K562 (cell line): ENCODE measurements at regions not wholly inside any gene's neighbourhood (a gene's known extent, or its start where the extent isn't known, plus 50 kb on each side); places are given as distances from the start of the nearest gene placed in this dataset.

Experiments used
- ATAC-seq: fragments of 200-7000 bp; cut with Tn5 transposase; 3 replicates; pipeline ENCODE4 v1.9.1; 2020; ENCODE audit warnings: moderate library complexity
- BruUV-seq: library from RNA; stranded (reverse); fragments of 400-500 nt; replicated peaks from 2 replicates; lab custom pipeline; 2021; lab: Mats Ljungman, UMichigan
- CTCF ChIA-PET: fragments of 300-600 bp; formaldehyde crosslinking; extraction: SDS; loops from one replicate; lab custom pipeline; 2021; ENCODE audit warnings: low intra/inter-chr PET ratio; lab: Yijun Ruan, JAX
- POLR2A ChIA-PET: fragments of 300-600, 350-650 bp; sonication (Branson Sonifier 250); formaldehyde crosslinking; extraction: SDS; loops from one replicate; lab custom pipeline; 2021; ENCODE audit warnings: antibody characterized with exemption, inconsistent platforms; lab: Yijun Ruan, JAX
- DNase-seq, 4 experiments: peaks; one replicate each; pipeline versions ENCODE4 v3.0.0 to v3.0.0-alpha.2; 2011 to 2018; ENCODE audit warnings: low spot score in 3 of 4, mixed read lengths in 3 of 4; ENCODE audit errors: extremely low read depth in 1 of 4
- FAIRE-seq: peaks from 2 replicates; lab custom pipeline; 2011; peaks lifted over from hg19 to GRCh38; lab: Jason Lieb, UNC
- H2AFZ ChIP-seq: 2 replicates; pipeline ENCODE4 v1.6.0; 2011; ENCODE audit warnings: low read depth, low read length, control low read depth, inconsistent platforms
- H3K27ac ChIP-seq: fragments of 200-600 bp; 3 replicates; pipeline ENCODE4 v1.8.0; 2011; ENCODE audit warnings: low read depth, mild to moderate bottlenecking, control low read depth, inconsistent platforms, low read length, moderate library complexity, mixed read lengths; ENCODE audit errors: extremely low read depth
- H3K27me3 ChIP-seq, 2 experiments: fragments of 300-600 bp in 1 of 2; 2 replicates in 1 of 2; 3 replicates in 1 of 2; pipeline versions ENCODE4 v1.6.0 to v1.8.0; 2011; ENCODE audit warnings: inconsistent platforms in 2 of 2, low read length in 2 of 2, mild to moderate bottlenecking in 1 of 2, mixed read lengths in 1 of 2, moderate library complexity in 1 of 2; ENCODE audit not compliant: control insufficient read depth in 2 of 2, insufficient read depth in 2 of 2
- H3K36me3 ChIP-seq: fragments of 300-600 bp; 3 replicates; pipeline ENCODE4 v1.8.0; 2011; ENCODE audit warnings: mild to moderate bottlenecking, low read length, inconsistent platforms; ENCODE audit not compliant: control insufficient read depth, insufficient read depth
- H3K4me1 ChIP-seq, 2 experiments: fragments of 200-600 bp in 1 of 2; replicated peaks in 1 of 2; 2 replicates in 1 of 2; 3 replicates in 1 of 2; pipeline versions ENCODE4 v1.5.1 to v1.8.0; 2011; ENCODE audit warnings: inconsistent platforms in 2 of 2, low read length in 2 of 2, mild to moderate bottlenecking in 1 of 2, mixed read lengths in 1 of 2, moderate library complexity in 1 of 2; ENCODE audit not compliant: control insufficient read depth in 2 of 2, insufficient read depth in 2 of 2
- H3K4me2 ChIP-seq: 2 replicates; pipeline ENCODE4 v1.6.1; 2011; ENCODE audit warnings: low read length, control low read depth, inconsistent platforms, mixed read lengths; ENCODE audit not compliant: insufficient read depth
- H3K4me3 ChIP-seq: fragments of 200-600 bp; sonication (generic), shearing (Covaris generic); 2 replicates; pipeline ENCODE4 v1.5.1; 2016; ENCODE audit warnings: control low read depth, inconsistent platforms
- H3K79me2 ChIP-seq: fragments of 200-600 bp; 3 replicates; pipeline ENCODE4 v1.8.0; 2011; ENCODE audit warnings: low read length, inconsistent platforms; ENCODE audit not compliant: control insufficient read depth, insufficient read depth
- H3K9ac ChIP-seq, 2 experiments: 2 replicates each; pipeline versions ENCODE4 v1.6.0 to v1.6.1; 2011; ENCODE audit warnings: low read depth in 2 of 2, low read length in 2 of 2, control low read depth in 1 of 2, inconsistent platforms in 1 of 2, mild to moderate bottlenecking in 1 of 2, mixed read lengths in 1 of 2; ENCODE audit not compliant: insufficient read depth in 1 of 2
- H3K9me1 ChIP-seq: one replicate; pipeline ENCODE4 v1.6.0; 2011; ENCODE audit warnings: inconsistent platforms, mild to moderate bottlenecking, low read length, moderate library complexity; ENCODE audit not compliant: control insufficient read depth, insufficient read depth
- H3K9me3 ChIP-seq: replicated peaks from 2 replicates; pipeline ENCODE4 v1.5.1; 2011; ENCODE audit warnings: low read depth, low read length, inconsistent platforms; ENCODE audit not compliant: control insufficient read depth, insufficient read depth
- H4K20me1 ChIP-seq: replicated peaks from 2 replicates; pipeline ENCODE4 v1.6.1; 2011; ENCODE audit warnings: low read length, inconsistent platforms, mixed read lengths; ENCODE audit not compliant: control insufficient read depth, insufficient read depth
- CLOCK ChIP-seq: fragments of 250-450 bp; sonication (Bioruptor Pico); IDR thresholded peaks from 2 replicates; pipeline ENCODE4 v1.4.0; 2020; ENCODE audit warnings: mild to moderate bottlenecking, moderate library complexity, borderline replicate concordance
- FOSL1 ChIP-seq: fragments of 200-800 bp; sonication (Bioruptor generic); conservative IDR thresholded peaks from 2 replicates; pipeline ENCODE4 v1.6.1; 2016; ENCODE audit warnings: missing genetic modification characterization, missing compliant biosample characterization
- LEF1 ChIP-seq: fragments of 450-650 bp; IDR thresholded peaks from 2 replicates; pipeline ENCODE4 v1.6.1; 2016; ENCODE audit warnings: mild to moderate bottlenecking
- MEF2D ChIP-seq: conservative IDR thresholded peaks from 2 replicates; pipeline ENCODE4 v1.6.1; 2016; ENCODE audit warnings: low read depth, missing genetic modification characterization, missing compliant biosample characterization
- NR2C2 ChIP-seq, 2 experiments: fragments of 200-800 bp in 1 of 2; sonication (Bioruptor generic) in 1 of 2; sonication (generic) in 1 of 2; formaldehyde crosslinking in 1 of 2; IDR thresholded peaks; 2 replicates each; pipeline versions ENCODE4 v1.6.1 to v1.8.0; 2016 to 2022; ENCODE audit warnings: mild to moderate bottlenecking in 1 of 2, missing compliant biosample characterization in 1 of 2, missing genetic modification characterization in 1 of 2, missing genetic modification reagents in 1 of 2
- TBP ChIP-seq: optimal IDR thresholded peaks from 2 replicates; pipeline ENCODE3; 2011; ENCODE audit warnings: low read depth, low read length, improper control_type of control experiment
- ZKSCAN1 ChIP-seq: fragments of 150-350 bp; IDR thresholded peaks from 2 replicates; pipeline ENCODE4 v1.6.1; 2016; ENCODE audit warnings: low read depth, low read length
- WGBS: fragments of 100-300 bp; shearing (Covaris generic); methylation state at CpG from one replicate; pipeline ENCODE4 v1.1.6; 2016; ENCODE audit warnings: low coverage, mixed read lengths; ENCODE audit not compliant: insufficient coverage; ENCODE audit errors: missing lambda C conversion rate; 5-methylcytosine and 5-hydroxymethylcytosine counted together
- in situ Hi-C: fragments of 300-500 bp; cut with MboI; formaldehyde crosslinking; loops from 4 replicates; pipeline ENCODE4 v1.15.0; 2018; ENCODE audit warnings: inconsistent platforms, mixed read lengths
- intact Hi-C: fragments of 100-400 bp; cut with micrococcal nuclease; formaldehyde crosslinking; loops from 2 replicates; pipeline ENCODE4 v1.14.2; 2022

- Histone ChIP-seq H3K36me3 (no peaks in the 10 kb centered on the region), H4K20me1 (no peaks in the 10 kb centered on the region), H3K79me2 (no peaks in the 10 kb centered on the region), H3K9ac (no peak overlapping the region), H3K9me3 (no peaks in the 10 kb centered on the region), H3K27ac (no peak overlapping the region), H2AFZ (no peak overlapping the region), H3K4me3 (no peak overlapping the region), H3K27me3 (no peaks in the 10 kb centered on the region), H3K4me1 (no peaks in the 10 kb centered on the region), H3K9me1 (no peaks in the 10 kb centered on the region), H3K4me2 (no peak overlapping the region)
- in situ Hi-C loops, result no loop called here
- ATAC-seq (no peak), FAIRE-seq (no peak), DNase-seq (no peak)
- intact Hi-C loops, result no loop called here
- TF ChIP-seq LEF1 (no peak), MEF2D (tag) (no peak), ZKSCAN1 (no peak), TBP (no peak), NR2C2 (CRISPR knock-in tag; IDR thresholded peaks at IDR 0.05) (no peak), NR2C2 (tag; IDR thresholded peaks at IDR 0.05) (no peak), FOSL1 (tag) (no peak), CLOCK (CRISPR knock-in tag) (no peak)
- 0% methylated on average over 1 of the region's 1 CpG for WGBS
- CTCF ChIA-PET, result no interaction called here
- no TSS peak for BruUV-seq
- POLR2A ChIA-PET, result no interaction called here
Measured at GRCh38 chr13:36553491-36553890, 120.3 kb upstream of the SERTM1 start.
